ENCODE measurements at regions not wholly inside any gene's neighbourhood (a gene's known extent, or its start where the extent isn't known, plus 50 kb on each side); places are given as distances from the start of the nearest gene placed in this dataset.

DNA sequence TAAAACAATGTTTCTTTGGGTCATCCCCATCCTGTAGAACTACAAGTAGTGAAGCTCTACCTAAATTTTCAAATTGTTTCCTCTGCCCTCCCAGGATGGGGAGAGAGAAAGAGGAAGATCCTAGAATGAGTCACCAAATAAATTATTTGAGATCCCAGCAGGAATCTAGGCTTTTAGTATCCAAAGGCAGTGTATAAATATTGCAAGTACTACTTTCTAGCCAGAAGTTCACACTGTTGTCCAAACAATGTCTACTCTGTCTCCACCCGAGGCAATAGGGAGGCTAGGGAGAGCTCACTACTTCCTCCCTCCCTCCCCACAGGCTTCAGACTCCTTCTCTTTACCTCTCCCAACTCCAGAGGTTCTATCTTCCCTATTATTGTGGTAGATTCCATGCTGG, 362.8 kb downstream of the MRPS30 start:
- no peak for TF ChIP-seq PKNOX1 (IDR thresholded peaks at IDR 0.05)
- TF ChIP-seq L3MBTL2 (conservative IDR thresholded peaks at IDR 0.05), result no peak
- TF ChIP-seq TARDBP (IDR thresholded peaks at IDR 0.05), result no peak
- TF ChIP-seq HDGF (IDR thresholded peaks at IDR 0.05; ENCODE audit: borderline replicate concordance), result no peak
- TF ChIP-seq FOXM1 (IDR thresholded peaks at IDR 0.05; ENCODE audit: borderline replicate concordance), result no peak
- no peak for TF ChIP-seq BHLHE40 (IDR thresholded peaks at IDR 0.05; ENCODE audit: borderline replicate concordance)
- no peak for TF ChIP-seq ZNF384 (IDR thresholded peaks at IDR 0.05)
- TF ChIP-seq SP1 (IDR thresholded peaks at IDR 0.05), result no peak

All from HEK293T (cell line).